RWPE1 (cell line): ENCODE measurements at regions not wholly inside any gene's neighbourhood (a gene's known extent, or its start where the extent isn't known, plus 50 kb on each side); places are given as distances from the start of the nearest gene placed in this dataset.

Experiments
- CTCF ChIA-PET: fragments of 350-600 bp; sonication (Branson Sonifier 250); formaldehyde crosslinking; extraction: SDS; loops from one replicate; lab custom pipeline; 2021; lab: Yijun Ruan, JAX
- POLR2A ChIA-PET: fragments of 400-600 bp; formaldehyde crosslinking; extraction: SDS; loops from one replicate; lab custom pipeline; 2020; ENCODE audit warnings: antibody characterized with exemption; ENCODE audit not compliant: low non-redundant PET; lab: Yijun Ruan, JAX
- DNase-seq: peaks from one replicate; pipeline ENCODE4 v3.0.0; 2012; ENCODE audit warnings: low spot score
- H3K27ac ChIP-seq: fragments of 450-650 bp; 2 replicates; pipeline ENCODE4 v1.5.1; 2017
- TF ChIP-seq, protein P1 (sequence below): fragments of 450-650 bp; conservative IDR thresholded peaks from 2 replicates; pipeline ENCODE4 v1.5.1; 2017; ENCODE audit warnings: low read depth, mild to moderate bottlenecking

- CTCF ChIA-PET: interaction anchor here (3.2 kb wide), 1 partner anchor 85 kb away, joined by 17 read pairs; no protein-coding TSS in a partner anchor
- no peak overlapping the region for H3K27ac ChIP-seq
- TF ChIP-seq, protein P1, sequence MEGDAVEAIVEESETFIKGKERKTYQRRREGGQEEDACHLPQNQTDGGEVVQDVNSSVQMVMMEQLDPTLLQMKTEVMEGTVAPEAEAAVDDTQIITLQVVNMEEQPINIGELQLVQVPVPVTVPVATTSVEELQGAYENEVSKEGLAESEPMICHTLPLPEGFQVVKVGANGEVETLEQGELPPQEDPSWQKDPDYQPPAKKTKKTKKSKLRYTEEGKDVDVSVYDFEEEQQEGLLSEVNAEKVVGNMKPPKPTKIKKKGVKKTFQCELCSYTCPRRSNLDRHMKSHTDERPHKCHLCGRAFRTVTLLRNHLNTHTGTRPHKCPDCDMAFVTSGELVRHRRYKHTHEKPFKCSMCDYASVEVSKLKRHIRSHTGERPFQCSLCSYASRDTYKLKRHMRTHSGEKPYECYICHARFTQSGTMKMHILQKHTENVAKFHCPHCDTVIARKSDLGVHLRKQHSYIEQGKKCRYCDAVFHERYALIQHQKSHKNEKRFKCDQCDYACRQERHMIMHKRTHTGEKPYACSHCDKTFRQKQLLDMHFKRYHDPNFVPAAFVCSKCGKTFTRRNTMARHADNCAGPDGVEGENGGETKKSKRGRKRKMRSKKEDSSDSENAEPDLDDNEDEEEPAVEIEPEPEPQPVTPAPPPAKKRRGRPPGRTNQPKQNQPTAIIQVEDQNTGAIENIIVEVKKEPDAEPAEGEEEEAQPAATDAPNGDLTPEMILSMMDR: no peak
- POLR2A ChIA-PET: no interaction called here
- no peak for DNase-seq
Observed at GRCh38 chr11:94708176-94708575, 60.0 kb upstream of the AMOTL1 start.

DNA sequence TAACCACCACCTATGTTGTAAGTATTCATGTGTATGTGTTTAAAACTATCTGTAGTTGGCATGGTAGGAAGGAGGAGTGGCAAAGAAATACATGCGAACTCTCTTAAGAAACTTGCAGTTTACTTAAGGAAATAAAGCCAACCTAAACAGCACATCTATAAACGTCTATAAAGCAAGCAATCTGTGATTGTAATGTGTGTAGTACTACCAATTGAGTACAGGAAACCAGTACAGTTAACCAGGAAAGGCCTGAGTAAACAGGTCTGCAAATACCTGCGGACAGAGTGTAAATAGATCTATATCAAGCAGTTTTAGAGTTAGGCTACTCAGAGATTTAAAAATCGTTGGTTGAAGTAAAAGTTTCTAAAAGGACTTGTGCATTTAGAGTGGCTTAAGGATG, 59.5 kb upstream of the AMOTL1 start:
- TF ChIP-seq, protein P1: no peak
- CTCF ChIA-PET: no interaction called here
- H3K27ac ChIP-seq: no peak overlapping the region
- no peak for DNase-seq
- POLR2A ChIA-PET: no interaction called here

DNA sequence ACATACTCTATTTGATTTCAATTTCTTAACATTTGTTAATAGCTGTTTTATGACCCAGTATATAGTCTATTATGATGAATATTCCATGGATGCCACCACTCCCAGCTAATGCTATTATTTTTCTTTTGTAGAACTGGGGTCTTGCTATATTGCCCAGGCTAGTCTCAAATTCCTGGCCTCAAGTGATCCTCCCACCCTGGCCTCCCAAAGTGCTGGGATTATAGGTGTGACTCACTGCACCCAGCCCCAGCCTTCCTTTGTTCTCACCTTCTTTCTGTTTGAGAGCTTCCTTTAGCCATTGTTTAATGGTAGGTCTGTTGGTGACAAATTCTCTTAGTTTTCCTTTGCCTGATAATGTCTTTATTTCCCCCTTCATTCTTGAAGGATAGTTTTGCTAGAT, 52.9 kb upstream of the AMOTL1 start:
- DNase-seq: no peak
- ChIA-PET POLR2A (no interaction called here), CTCF (no interaction called here)
- H3K27ac ChIP-seq: no peak overlapping the region
- TF ChIP-seq, protein P1: no peak

GRCh38 chr11:94717667-94718066, 50.5 kb upstream of the AMOTL1 start:
- no peak for DNase-seq
- H3K27ac ChIP-seq: no peak overlapping the region
- TF ChIP-seq, protein P1: no peak
- POLR2A ChIA-PET: no interaction called here
- CTCF ChIA-PET: interaction anchor here (0.6 to 0.7 kb wide), 2 partner anchors 8 to 47 kb away, joined by 3 to 4 read pairs; no protein-coding TSS in a partner anchor
